ENCODE measurements at regions not wholly inside any gene's neighbourhood (a gene's known extent, or its start where the extent isn't known, plus 50 kb on each side); places are given as distances from the start of the nearest gene placed in this dataset.

DNA sequence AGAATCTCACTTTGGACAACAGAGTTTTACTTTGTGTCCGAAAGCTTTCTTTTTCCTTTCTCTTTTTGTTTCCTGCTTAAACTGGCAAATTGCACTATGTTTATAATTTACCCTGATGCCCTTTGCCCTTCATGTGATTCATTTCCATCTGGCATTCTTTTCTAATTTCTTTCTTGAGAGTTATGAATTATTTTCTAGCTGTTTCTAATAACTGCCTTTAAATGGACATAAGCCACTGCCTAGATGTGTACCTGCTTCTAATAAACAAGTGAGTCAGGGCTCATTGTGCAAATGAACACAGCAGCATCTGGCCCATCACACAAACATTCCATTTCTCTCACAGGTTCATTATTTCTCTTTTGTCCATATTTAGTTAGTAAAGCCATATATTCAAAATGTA is 242.3 kb upstream of the GPRIN3 start:
- WGBS, 2 donors (ENCODE audit: extremely low coverage in 2 of 2, insufficient read length in 2 of 2, insufficient replicate concordance in 1 of 2) = no CpG with 5 or more reads among the region's 1 CpG
- DNase-seq (ENCODE audit: low spot score) = no peak

DNA sequence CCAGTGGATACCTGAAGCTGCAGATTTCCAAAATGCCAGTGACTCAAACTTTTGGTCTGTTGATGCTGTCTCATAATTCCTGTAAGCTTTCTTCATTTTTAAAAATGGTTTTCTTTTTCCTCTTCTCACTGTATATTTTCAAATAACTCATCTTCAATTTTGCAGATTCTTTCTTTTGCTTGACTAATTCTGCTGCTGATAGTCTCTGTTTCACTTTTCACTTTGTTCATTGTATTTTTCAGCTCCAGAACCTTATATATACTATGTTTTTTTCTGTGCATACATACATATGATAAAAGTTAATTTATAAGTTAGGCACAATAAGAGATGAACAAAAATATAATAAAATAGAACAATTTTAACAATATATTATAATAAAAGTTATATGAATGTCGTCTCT is 237.7 kb upstream of the GPRIN3 start:
- Histone ChIP-seq H2AK5ac (ENCODE audit: low read depth, low read length) (no peak overlapping the region), H3K4ac (ENCODE audit: low read length) (no peak overlapping the region), H4K91ac (ENCODE audit: low read depth, low read length, poor library complexity) (no peak overlapping the region), H3K9ac (ENCODE audit: low read depth, low read length, poor library complexity) (no peak overlapping the region), H2BK12ac (ENCODE audit: low read length) (no peak overlapping the region), H3K27ac (replicated peaks; ENCODE audit: low read length) (no peak overlapping the region), H3K36me3 (replicated peaks in 1 of 2; ENCODE audit: control insufficient read depth in 2 of 2, insufficient read depth in 2 of 2, low read length in 2 of 2) (no peaks in the 10 kb centered on the region), H3K9me3 (replicated peaks in 1 of 2; ENCODE audit: control insufficient read depth in 2 of 2, insufficient read depth in 1 of 2, low read depth in 1 of 2, low read length in 2 of 2) (peaks cover 0 to 8% of the 10 kb centered on the region in 2 donors), H3K4me3 (ENCODE audit: low read length in 2 of 2) (no peak overlapping the region), H2BK15ac (ENCODE audit: low read length) (no peak overlapping the region), H2AFZ (ENCODE audit: low read length) (no peak overlapping the region), H2BK5ac (ENCODE audit: low read length) (no peak overlapping the region), H3K14ac (ENCODE audit: low read length) (no peak overlapping the region), H3K4me2 (ENCODE audit: insufficient read depth, low read length, poor library complexity, severe bottlenecking) (no peak overlapping the region), H3K79me1 (ENCODE audit: low read depth, low read length) (no peaks in the 10 kb centered on the region), H3K27me3 (ENCODE audit: control insufficient read depth in 3 of 3, insufficient read depth in 3 of 3, low read depth in 1 of 3, low read length in 3 of 3) (no peaks in the 10 kb centered on the region), H4K8ac (ENCODE audit: low read depth, low read length) (no peak overlapping the region), H2BK120ac (ENCODE audit: low read depth, low read length) (no peak overlapping the region), H3K18ac (ENCODE audit: low read length) (no peak overlapping the region), H3K23ac (ENCODE audit: low read depth, low read length, poor library complexity) (no peak overlapping the region), H3K4me1 (ENCODE audit: control insufficient read depth in 2 of 2, insufficient read depth in 1 of 2, low read depth in 1 of 2, low read length in 2 of 2) (peaks cover 2 to 5% of the 10 kb centered on the region in 2 donors)
- no CpG with 5 or more reads among the region's 1 CpG for WGBS, 2 donors (ENCODE audit: extremely low coverage in 2 of 2, insufficient read length in 2 of 2, insufficient replicate concordance in 1 of 2)
- no peak for DNase-seq (ENCODE audit: low spot score)

More for the DNA sequence above, 242.3 kb upstream of the GPRIN3 start:
- Histone ChIP-seq H3K36me3 (replicated peaks in 1 of 2; ENCODE audit: control insufficient read depth in 2 of 2, insufficient read depth in 2 of 2, low read length in 2 of 2) (no peaks in the 10 kb centered on the region), H3K9me3 (replicated peaks in 1 of 2; ENCODE audit: control insufficient read depth in 2 of 2, insufficient read depth in 1 of 2, low read depth in 1 of 2, low read length in 2 of 2) (no peaks in the 10 kb centered on the region), H3K4me1 (ENCODE audit: control insufficient read depth in 2 of 2, insufficient read depth in 1 of 2, low read depth in 1 of 2, low read length in 2 of 2) (no peaks in the 10 kb centered on the region), H3K14ac (ENCODE audit: low read length) (no peak overlapping the region), H3K4me2 (ENCODE audit: insufficient read depth, low read length, poor library complexity, severe bottlenecking) (no peak overlapping the region), H3K18ac (ENCODE audit: low read length) (no peak overlapping the region), H2BK120ac (ENCODE audit: low read depth, low read length) (no peak overlapping the region), H3K27me3 (ENCODE audit: control insufficient read depth in 3 of 3, insufficient read depth in 3 of 3, low read depth in 1 of 3, low read length in 3 of 3) (no peaks in the 10 kb centered on the region), H2BK12ac (ENCODE audit: low read length) (no peak overlapping the region), H3K23ac (ENCODE audit: low read depth, low read length, poor library complexity) (no peak overlapping the region), H4K91ac (ENCODE audit: low read depth, low read length, poor library complexity) (no peak overlapping the region), H4K8ac (ENCODE audit: low read depth, low read length) (no peak overlapping the region), H2BK15ac (ENCODE audit: low read length) (no peak overlapping the region), H3K79me1 (ENCODE audit: low read depth, low read length) (no peaks in the 10 kb centered on the region), H3K4me3 (ENCODE audit: low read length in 2 of 2) (no peak overlapping the region), H3K27ac (replicated peaks; ENCODE audit: low read length) (no peak overlapping the region), H2BK5ac (ENCODE audit: low read length) (no peak overlapping the region), H2AFZ (ENCODE audit: low read length) (no peak overlapping the region), H3K4ac (ENCODE audit: low read length) (no peak overlapping the region), H3K9ac (ENCODE audit: low read depth, low read length, poor library complexity) (no peak overlapping the region), H2AK5ac (ENCODE audit: low read depth, low read length) (no peak overlapping the region)

GRCh38 chr4:89541998-89542397 is 234.4 kb upstream of the GPRIN3 start:
- Histone ChIP-seq H3K9me3 (replicated peaks in 1 of 2; ENCODE audit: control insufficient read depth in 2 of 2, insufficient read depth in 1 of 2, low read depth in 1 of 2, low read length in 2 of 2) (peaks cover 0 to 8% of the 10 kb centered on the region in 2 donors), H3K4me3 (ENCODE audit: low read length in 2 of 2) (peak overlapping the region in 1 of 2 donors; percentile 37)

GRCh38 chr4:89539797-89540711 is 232.5 kb upstream of the GPRIN3 start:
- Histone ChIP-seq H2BK5ac (ENCODE audit: low read length) (no peak overlapping the region), H3K27me3 (ENCODE audit: control insufficient read depth in 3 of 3, insufficient read depth in 3 of 3, low read depth in 1 of 3, low read length in 3 of 3) (no peaks in the 10 kb centered on the region), H3K9ac (ENCODE audit: low read depth, low read length, poor library complexity) (no peak overlapping the region), H3K4ac (ENCODE audit: low read length) (no peak overlapping the region), H3K4me3 (ENCODE audit: low read length in 2 of 2) (no peak overlapping the region), H2AFZ (ENCODE audit: low read length) (no peak overlapping the region), H3K4me2 (ENCODE audit: insufficient read depth, low read length, poor library complexity, severe bottlenecking) (no peak overlapping the region), H3K14ac (ENCODE audit: low read length) (no peak overlapping the region), H3K23ac (ENCODE audit: low read depth, low read length, poor library complexity) (no peak overlapping the region), H3K4me1 (ENCODE audit: control insufficient read depth in 2 of 2, insufficient read depth in 1 of 2, low read depth in 1 of 2, low read length in 2 of 2) (peaks cover 5 to 12% of the 10 kb centered on the region in 2 donors), H3K36me3 (replicated peaks in 1 of 2; ENCODE audit: control insufficient read depth in 2 of 2, insufficient read depth in 2 of 2, low read length in 2 of 2) (no peaks in the 10 kb centered on the region), H2AK5ac (ENCODE audit: low read depth, low read length) (no peak overlapping the region), H3K79me1 (ENCODE audit: low read depth, low read length) (no peaks in the 10 kb centered on the region), H3K9me3 (replicated peaks in 1 of 2; ENCODE audit: control insufficient read depth in 2 of 2, insufficient read depth in 1 of 2, low read depth in 1 of 2, low read length in 2 of 2) (peaks cover 0 to 8% of the 10 kb centered on the region in 2 donors), H4K8ac (ENCODE audit: low read depth, low read length) (no peak overlapping the region), H2BK12ac (ENCODE audit: low read length) (no peak overlapping the region), H3K27ac (replicated peaks; ENCODE audit: low read length) (no peak overlapping the region), H4K91ac (ENCODE audit: low read depth, low read length, poor library complexity) (no peak overlapping the region), H3K18ac (ENCODE audit: low read length) (no peak overlapping the region), H2BK120ac (ENCODE audit: low read depth, low read length) (no peak overlapping the region), H2BK15ac (ENCODE audit: low read length) (no peak overlapping the region)
- DNase-seq (ENCODE audit: low spot score) = no peak
- no CpG with 5 or more reads among the region's 2 CpGs for WGBS, 2 donors (ENCODE audit: extremely low coverage in 2 of 2, insufficient read length in 2 of 2, insufficient replicate concordance in 1 of 2)

More at GRCh38 chr4:89541998-89542397, 234.4 kb upstream of the GPRIN3 start:
- no peak overlapping the region for H2AFZ ChIP-seq (ENCODE audit: low read length)
- H4K91ac ChIP-seq (ENCODE audit: low read depth, low read length, poor library complexity) = no peak overlapping the region
- no peak for DNase-seq (ENCODE audit: low spot score)
- H3K14ac ChIP-seq (ENCODE audit: low read length) = no peak overlapping the region
- H3K36me3 ChIP-seq (replicated peaks in 1 of 2; ENCODE audit: control insufficient read depth in 2 of 2, insufficient read depth in 2 of 2, low read length in 2 of 2) = no peaks in the 10 kb centered on the region
- H2BK15ac ChIP-seq (ENCODE audit: low read length) = peak overlapping the region; percentile 27
- H3K4me1 ChIP-seq (ENCODE audit: control insufficient read depth in 2 of 2, insufficient read depth in 1 of 2, low read depth in 1 of 2, low read length in 2 of 2) = peaks cover 5 to 12% of the 10 kb centered on the region in 2 donors
- no peak overlapping the region for H3K4ac ChIP-seq (ENCODE audit: low read length)
- H4K8ac ChIP-seq (ENCODE audit: low read depth, low read length) = no peak overlapping the region
- no peak overlapping the region for H2AK5ac ChIP-seq (ENCODE audit: low read depth, low read length)
- H3K27me3 ChIP-seq (ENCODE audit: control insufficient read depth in 3 of 3, insufficient read depth in 3 of 3, low read depth in 1 of 3, low read length in 3 of 3) = no peaks in the 10 kb centered on the region
- H3K18ac ChIP-seq (ENCODE audit: low read length) = no peak overlapping the region
- no peaks in the 10 kb centered on the region for H3K79me1 ChIP-seq (ENCODE audit: low read depth, low read length)
- H3K23ac ChIP-seq (ENCODE audit: low read depth, low read length, poor library complexity) = peak overlapping the region; percentile 17
- peak overlapping the region; percentile 72 for H2BK5ac ChIP-seq (ENCODE audit: low read length)
- H2BK120ac ChIP-seq (ENCODE audit: low read depth, low read length) = no peak overlapping the region
- no peak overlapping the region for H3K4me2 ChIP-seq (ENCODE audit: insufficient read depth, low read length, poor library complexity, severe bottlenecking)
- H2BK12ac ChIP-seq (ENCODE audit: low read length) = no peak overlapping the region
- no peak overlapping the region for H3K27ac ChIP-seq (replicated peaks; ENCODE audit: low read length)
- H3K9ac ChIP-seq (ENCODE audit: low read depth, low read length, poor library complexity) = no peak overlapping the region

All from neuronal stem cell (in vitro differentiated cells).